Parathyroid adenoma (tissue), 2 donors: ENCODE measurements at regions not wholly inside any gene's neighbourhood (a gene's known extent, or its start where the extent isn't known, plus 50 kb on each side); places are given as distances from the start of the nearest gene placed in this dataset.

Experiments
- H2AFZ ChIP-seq: fragments of 300-600 bp; sonication (generic); one replicate; pipeline ENCODE4 v1.7.0; 2017; ENCODE audit warnings: antibody characterized with exemption, mild to moderate bottlenecking
- H3K27ac ChIP-seq: fragments of 300-600 bp; sonication (generic); one replicate; pipeline ENCODE4 v1.7.0; 2017
- H3K27me3 ChIP-seq: fragments of 300-600 bp; sonication (generic); one replicate; pipeline ENCODE4 v1.7.0; 2017; ENCODE audit warnings: low read length; ENCODE audit not compliant: control insufficient read depth, insufficient read depth
- H3K36me3 ChIP-seq: fragments of 300-600 bp; sonication (generic); one replicate; pipeline ENCODE4 v1.7.0; 2017; ENCODE audit warnings: low read length; ENCODE audit not compliant: control insufficient read depth, insufficient read depth
- H3K4me1 ChIP-seq: fragments of 300-600 bp; sonication (generic); one replicate; pipeline ENCODE4 v1.7.0; 2017; ENCODE audit warnings: control low read depth
- H3K4me2 ChIP-seq: fragments of 300-600 bp; sonication (generic); one replicate; pipeline ENCODE4 v1.7.0; 2017; ENCODE audit warnings: low read length
- H3K4me3 ChIP-seq: fragments of 300-600 bp; sonication (generic); one replicate; pipeline ENCODE4 v1.7.0; 2017; ENCODE audit warnings: low read depth, low read length
- H3K79me2 ChIP-seq: fragments of 300-600 bp; sonication (generic); one replicate; pipeline ENCODE4 v1.7.0; 2017; ENCODE audit warnings: control low read depth
- H3K9ac ChIP-seq: fragments of 300-600 bp; sonication (generic); one replicate; pipeline ENCODE4 v1.7.0; 2017; ENCODE audit warnings: mild to moderate bottlenecking
- H3K9me3 ChIP-seq: fragments of 300-600 bp; sonication (generic); one replicate; pipeline ENCODE4 v1.7.0; 2017; ENCODE audit warnings: low read length; ENCODE audit not compliant: control insufficient read depth
- TF ChIP-seq, protein P1 (sequence below): fragments of 300-600 bp; sonication (generic); IDR thresholded peaks from one replicate; pipeline ENCODE4 v1.7.0; 2017; ENCODE audit warnings: antibody characterized with exemption, mild to moderate bottlenecking
- donor health status: primary hyperparathyroidism.

- H3K9ac ChIP-seq = no peak overlapping the region
- TF ChIP-seq, protein P1, sequence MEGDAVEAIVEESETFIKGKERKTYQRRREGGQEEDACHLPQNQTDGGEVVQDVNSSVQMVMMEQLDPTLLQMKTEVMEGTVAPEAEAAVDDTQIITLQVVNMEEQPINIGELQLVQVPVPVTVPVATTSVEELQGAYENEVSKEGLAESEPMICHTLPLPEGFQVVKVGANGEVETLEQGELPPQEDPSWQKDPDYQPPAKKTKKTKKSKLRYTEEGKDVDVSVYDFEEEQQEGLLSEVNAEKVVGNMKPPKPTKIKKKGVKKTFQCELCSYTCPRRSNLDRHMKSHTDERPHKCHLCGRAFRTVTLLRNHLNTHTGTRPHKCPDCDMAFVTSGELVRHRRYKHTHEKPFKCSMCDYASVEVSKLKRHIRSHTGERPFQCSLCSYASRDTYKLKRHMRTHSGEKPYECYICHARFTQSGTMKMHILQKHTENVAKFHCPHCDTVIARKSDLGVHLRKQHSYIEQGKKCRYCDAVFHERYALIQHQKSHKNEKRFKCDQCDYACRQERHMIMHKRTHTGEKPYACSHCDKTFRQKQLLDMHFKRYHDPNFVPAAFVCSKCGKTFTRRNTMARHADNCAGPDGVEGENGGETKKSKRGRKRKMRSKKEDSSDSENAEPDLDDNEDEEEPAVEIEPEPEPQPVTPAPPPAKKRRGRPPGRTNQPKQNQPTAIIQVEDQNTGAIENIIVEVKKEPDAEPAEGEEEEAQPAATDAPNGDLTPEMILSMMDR = no peak
Measured at GRCh38 chr10:3887404-3887803, 102.4 kb upstream of the KLF6 start.

GRCh38 chr10:3886641-3887251 lies 101.7 kb upstream of the KLF6 start:
- TF ChIP-seq, protein P1 = no peak
- Histone ChIP-seq H3K4me1 (no peaks in the 10 kb centered on the region), H3K27ac (peak overlapping the region; percentile 68), H3K36me3 (no peaks in the 10 kb centered on the region), H3K9ac (no peak overlapping the region), H3K4me2 (peak overlapping the region; percentile 50), H2AFZ (peak overlapping the region; percentile 68), H3K27me3 (no peaks in the 10 kb centered on the region), H3K4me3 (peak overlapping the region; percentile 12), H3K9me3 (no peaks in the 10 kb centered on the region), H3K79me2 (no peaks in the 10 kb centered on the region)

More at GRCh38 chr10:3887404-3887803, 102.4 kb upstream of the KLF6 start:
- no peak overlapping the region for H3K4me3 ChIP-seq
- peaks cover 2% of the 10 kb centered on the region for H3K4me1 ChIP-seq
- H3K4me2 ChIP-seq = no peak overlapping the region
- peak overlapping the region; percentile 68 for H3K27ac ChIP-seq
- H3K79me2 ChIP-seq = no peaks in the 10 kb centered on the region
- H3K9me3 ChIP-seq = no peaks in the 10 kb centered on the region
- peak overlapping the region; percentile 68 for H2AFZ ChIP-seq
- no peaks in the 10 kb centered on the region for H3K27me3 ChIP-seq
- no peaks in the 10 kb centered on the region for H3K36me3 ChIP-seq

DNA sequence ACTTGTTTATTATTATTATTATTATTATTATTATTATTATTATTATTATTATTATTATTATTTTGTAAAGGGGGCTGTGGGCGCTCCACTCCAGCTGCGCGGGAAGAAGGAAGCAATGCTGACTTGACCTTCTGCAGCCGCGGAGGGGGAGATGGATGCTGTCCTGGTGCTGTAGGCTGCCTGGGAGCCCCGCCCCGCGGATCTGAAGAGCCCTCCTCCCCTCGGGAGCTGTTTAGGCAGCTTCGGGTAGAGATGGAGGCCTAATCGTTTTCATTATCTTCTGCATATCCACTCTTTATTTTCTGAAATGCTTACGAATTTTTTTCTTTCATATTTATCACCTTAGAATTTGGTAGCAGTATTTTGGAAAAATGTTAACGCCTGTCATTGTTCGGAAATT lies 101.2 kb upstream of the KLF6 start:
- H2AFZ ChIP-seq = peak overlapping the region; percentile 68
- H3K9me3 ChIP-seq = no peaks in the 10 kb centered on the region
- H3K9ac ChIP-seq = no peak overlapping the region
- peak overlapping the region; percentile 50 for H3K4me2 ChIP-seq
- TF ChIP-seq, protein P1 = no peak
- H3K27ac ChIP-seq = peak overlapping the region; percentile 68
- H3K36me3 ChIP-seq = no peaks in the 10 kb centered on the region
- peak overlapping the region; percentile 12 for H3K4me3 ChIP-seq
- no peaks in the 10 kb centered on the region for H3K79me2 ChIP-seq
- H3K4me1 ChIP-seq = no peaks in the 10 kb centered on the region
- H3K27me3 ChIP-seq = no peaks in the 10 kb centered on the region

DNA sequence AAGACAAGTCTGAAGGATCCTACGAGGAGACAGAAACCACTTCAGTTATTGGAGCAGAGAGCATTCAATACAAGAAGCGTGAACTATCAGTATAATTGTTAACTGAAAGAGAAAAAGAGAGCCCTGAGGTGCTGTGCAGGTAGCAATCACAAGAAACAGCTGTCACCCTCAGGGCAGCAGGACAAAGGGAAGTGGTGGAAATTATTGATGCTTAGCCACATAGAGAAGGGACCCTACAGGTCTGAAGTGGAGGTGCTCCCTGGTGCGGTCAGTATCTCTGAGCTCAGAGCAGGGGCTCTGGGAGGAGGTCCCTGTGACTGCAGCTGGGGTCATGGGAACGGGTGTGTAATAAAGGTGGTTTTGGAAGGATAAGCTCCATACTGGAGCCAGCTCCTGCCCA lies 97.8 kb upstream of the KLF6 start:
- Histone ChIP-seq H3K79me2 (no peaks in the 10 kb centered on the region), H3K27ac (no peak overlapping the region), H2AFZ (no peak overlapping the region), H3K27me3 (no peaks in the 10 kb centered on the region), H3K36me3 (no peaks in the 10 kb centered on the region), H3K4me3 (no peak overlapping the region), H3K9ac (no peak overlapping the region), H3K9me3 (no peaks in the 10 kb centered on the region), H3K4me1 (no peaks in the 10 kb centered on the region), H3K4me2 (no peak overlapping the region)
- TF ChIP-seq, protein P1 = no peak

GRCh38 chr10:3881622-3882021 lies 96.6 kb upstream of the KLF6 start:
- H3K4me3 ChIP-seq = no peak overlapping the region
- H3K36me3 ChIP-seq = no peaks in the 10 kb centered on the region
- H3K4me1 ChIP-seq = no peaks in the 10 kb centered on the region
- H3K4me2 ChIP-seq = no peak overlapping the region
- H3K79me2 ChIP-seq = no peaks in the 10 kb centered on the region
- no peak overlapping the region for H2AFZ ChIP-seq
- no peak overlapping the region for H3K27ac ChIP-seq
- no peaks in the 10 kb centered on the region for H3K27me3 ChIP-seq
- TF ChIP-seq, protein P1 = no peak
- no peak overlapping the region for H3K9ac ChIP-seq
- H3K9me3 ChIP-seq = no peaks in the 10 kb centered on the region
